K562 (cell line): ENCODE measurements at regions not wholly inside any gene's neighbourhood (a gene's known extent, or its start where the extent isn't known, plus 50 kb on each side); places are given as distances from the start of the nearest gene placed in this dataset.

Experiments used
- ATAC-seq: fragments of 200-7000 bp; cut with Tn5 transposase; 3 replicates; pipeline ENCODE4 v1.9.1; 2020; ENCODE audit warnings: moderate library complexity
- BruUV-seq: library from RNA; stranded (reverse); fragments of 400-500 nt; replicated peaks from 2 replicates; lab custom pipeline; 2021; lab: Mats Ljungman, UMichigan
- CTCF ChIA-PET: fragments of 300-600 bp; formaldehyde crosslinking; extraction: SDS; loops from one replicate; lab custom pipeline; 2021; ENCODE audit warnings: low intra/inter-chr PET ratio; lab: Yijun Ruan, JAX
- POLR2A ChIA-PET: fragments of 300-600, 350-650 bp; sonication (Branson Sonifier 250); formaldehyde crosslinking; extraction: SDS; loops from one replicate; lab custom pipeline; 2021; ENCODE audit warnings: antibody characterized with exemption, inconsistent platforms; lab: Yijun Ruan, JAX
- DNase-seq, 4 experiments: peaks; one replicate each; pipeline versions ENCODE4 v3.0.0 to v3.0.0-alpha.2; 2011 to 2018; ENCODE audit warnings: low spot score in 3 of 4, mixed read lengths in 3 of 4; ENCODE audit errors: extremely low read depth in 1 of 4
- FAIRE-seq: peaks from 2 replicates; lab custom pipeline; 2011; peaks lifted over from hg19 to GRCh38; lab: Jason Lieb, UNC
- H2AFZ ChIP-seq: 2 replicates; pipeline ENCODE4 v1.6.0; 2011; ENCODE audit warnings: low read depth, low read length, control low read depth, inconsistent platforms
- H3K27ac ChIP-seq: fragments of 200-600 bp; 3 replicates; pipeline ENCODE4 v1.8.0; 2011; ENCODE audit warnings: low read depth, mild to moderate bottlenecking, control low read depth, inconsistent platforms, low read length, moderate library complexity, mixed read lengths; ENCODE audit errors: extremely low read depth
- H3K27me3 ChIP-seq, 2 experiments: fragments of 300-600 bp in 1 of 2; 2 replicates in 1 of 2; 3 replicates in 1 of 2; pipeline versions ENCODE4 v1.6.0 to v1.8.0; 2011; ENCODE audit warnings: inconsistent platforms in 2 of 2, low read length in 2 of 2, mild to moderate bottlenecking in 1 of 2, mixed read lengths in 1 of 2, moderate library complexity in 1 of 2; ENCODE audit not compliant: control insufficient read depth in 2 of 2, insufficient read depth in 2 of 2
- H3K36me3 ChIP-seq: fragments of 300-600 bp; 3 replicates; pipeline ENCODE4 v1.8.0; 2011; ENCODE audit warnings: mild to moderate bottlenecking, low read length, inconsistent platforms; ENCODE audit not compliant: control insufficient read depth, insufficient read depth
- H3K4me1 ChIP-seq, 2 experiments: fragments of 200-600 bp in 1 of 2; replicated peaks in 1 of 2; 2 replicates in 1 of 2; 3 replicates in 1 of 2; pipeline versions ENCODE4 v1.5.1 to v1.8.0; 2011; ENCODE audit warnings: inconsistent platforms in 2 of 2, low read length in 2 of 2, mild to moderate bottlenecking in 1 of 2, mixed read lengths in 1 of 2, moderate library complexity in 1 of 2; ENCODE audit not compliant: control insufficient read depth in 2 of 2, insufficient read depth in 2 of 2
- H3K4me2 ChIP-seq: 2 replicates; pipeline ENCODE4 v1.6.1; 2011; ENCODE audit warnings: low read length, control low read depth, inconsistent platforms, mixed read lengths; ENCODE audit not compliant: insufficient read depth
- H3K4me3 ChIP-seq: fragments of 200-600 bp; sonication (generic), shearing (Covaris generic); 2 replicates; pipeline ENCODE4 v1.5.1; 2016; ENCODE audit warnings: control low read depth, inconsistent platforms
- H3K79me2 ChIP-seq: fragments of 200-600 bp; 3 replicates; pipeline ENCODE4 v1.8.0; 2011; ENCODE audit warnings: low read length, inconsistent platforms; ENCODE audit not compliant: control insufficient read depth, insufficient read depth
- H3K9ac ChIP-seq, 2 experiments: 2 replicates each; pipeline versions ENCODE4 v1.6.0 to v1.6.1; 2011; ENCODE audit warnings: low read depth in 2 of 2, low read length in 2 of 2, control low read depth in 1 of 2, inconsistent platforms in 1 of 2, mild to moderate bottlenecking in 1 of 2, mixed read lengths in 1 of 2; ENCODE audit not compliant: insufficient read depth in 1 of 2
- H3K9me1 ChIP-seq: one replicate; pipeline ENCODE4 v1.6.0; 2011; ENCODE audit warnings: inconsistent platforms, mild to moderate bottlenecking, low read length, moderate library complexity; ENCODE audit not compliant: control insufficient read depth, insufficient read depth
- H3K9me3 ChIP-seq: replicated peaks from 2 replicates; pipeline ENCODE4 v1.5.1; 2011; ENCODE audit warnings: low read depth, low read length, inconsistent platforms; ENCODE audit not compliant: control insufficient read depth, insufficient read depth
- H4K20me1 ChIP-seq: replicated peaks from 2 replicates; pipeline ENCODE4 v1.6.1; 2011; ENCODE audit warnings: low read length, inconsistent platforms, mixed read lengths; ENCODE audit not compliant: control insufficient read depth, insufficient read depth
- ARID4B ChIP-seq: sonication (generic); formaldehyde crosslinking; IDR thresholded peaks from 2 replicates; pipeline ENCODE4 v1.8.0; 2022; ENCODE audit warnings: mild to moderate bottlenecking, missing genetic modification reagents
- FOXJ2 ChIP-seq: fragments of 200-800 bp; sonication (Bioruptor generic); IDR thresholded peaks from 2 replicates; pipeline ENCODE4 v1.6.1; 2016; ENCODE audit warnings: missing genetic modification characterization, missing compliant biosample characterization
- NR1H2 ChIP-seq: sonication (generic); formaldehyde crosslinking; IDR thresholded peaks from 2 replicates; pipeline ENCODE4 v1.4.0; 2020; ENCODE audit warnings: mild to moderate bottlenecking, missing genetic modification reagents
- SPI1 ChIP-seq: IDR thresholded peaks from 2 replicates; pipeline ENCODE4 v1.6.1; 2011; ENCODE audit warnings: low read depth, low read length, control low read depth, borderline replicate concordance
- ZNF174 ChIP-seq: fragments of 250-450 bp; sonication (Bioruptor Pico); IDR thresholded peaks from 2 replicates; pipeline ENCODE4 v1.4.0; 2020; ENCODE audit warnings: mild to moderate bottlenecking
- in situ Hi-C: fragments of 300-500 bp; cut with MboI; formaldehyde crosslinking; loops from 4 replicates; pipeline ENCODE4 v1.15.0; 2018; ENCODE audit warnings: inconsistent platforms, mixed read lengths
- intact Hi-C: fragments of 100-400 bp; cut with micrococcal nuclease; formaldehyde crosslinking; loops from 2 replicates; pipeline ENCODE4 v1.14.2; 2022

GRCh38 chr4:29559286-29559685 is 1160.9 kb upstream of the PCDH7 start:
- Histone ChIP-seq H3K27me3 (no peaks in the 10 kb centered on the region), H3K9ac (no peak overlapping the region), H3K4me3 (no peak overlapping the region), H3K9me1 (no peaks in the 10 kb centered on the region), H3K4me2 (no peak overlapping the region), H4K20me1 (no peaks in the 10 kb centered on the region), H3K27ac (no peak overlapping the region), H3K9me3 (no peaks in the 10 kb centered on the region), H3K4me1 (no peaks in the 10 kb centered on the region), H3K36me3 (no peaks in the 10 kb centered on the region), H3K79me2 (no peaks in the 10 kb centered on the region), H2AFZ (no peak overlapping the region)
- ChIA-PET CTCF (no interaction called here), POLR2A (no interaction called here)
- BruUV-seq = no TSS peak
- TF ChIP-seq FOXJ2 (tag) (no peak), NR1H2 (CRISPR knock-in tag) (no peak), ARID4B (CRISPR knock-in tag) (no peak), SPI1 (no peak), ZNF174 (CRISPR knock-in tag) (no peak)
- in situ Hi-C loops (no loop called here), intact Hi-C loops (no loop called here)
- ATAC-seq (no peak), FAIRE-seq (no peak), DNase-seq (no peak)
